Amniotic stem cell (primary cell): ENCODE measurements at regions not wholly inside any gene's neighbourhood (a gene's known extent, or its start where the extent isn't known, plus 50 kb on each side); places are given as distances from the start of the nearest gene placed in this dataset.

ENCODE experiments used
- DNase-seq: peaks from one replicate; lab custom pipeline; 2025; lab: John Stamatoyannopoulos, UW

DNA sequence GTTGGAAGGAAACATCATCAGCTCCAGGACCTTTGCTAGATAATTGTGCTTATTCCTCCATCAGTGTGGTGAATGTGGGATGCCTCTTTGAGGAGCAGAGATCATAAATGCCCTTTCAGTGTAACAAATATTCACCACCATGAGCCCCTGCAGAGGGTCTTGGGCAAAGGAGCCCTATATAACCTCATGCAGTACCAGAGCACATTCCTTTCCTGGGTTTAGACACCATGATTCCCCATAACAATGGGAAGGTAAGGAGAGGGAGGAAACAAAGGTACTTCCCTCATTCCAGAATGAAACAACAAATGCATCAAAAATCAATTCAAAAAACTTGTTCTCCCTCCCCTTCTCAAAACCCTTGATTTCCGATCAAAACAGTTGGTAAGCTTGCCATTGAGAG, 103.4 kb upstream of the PROX1 start:
- DNase-seq = no peak

DNA sequence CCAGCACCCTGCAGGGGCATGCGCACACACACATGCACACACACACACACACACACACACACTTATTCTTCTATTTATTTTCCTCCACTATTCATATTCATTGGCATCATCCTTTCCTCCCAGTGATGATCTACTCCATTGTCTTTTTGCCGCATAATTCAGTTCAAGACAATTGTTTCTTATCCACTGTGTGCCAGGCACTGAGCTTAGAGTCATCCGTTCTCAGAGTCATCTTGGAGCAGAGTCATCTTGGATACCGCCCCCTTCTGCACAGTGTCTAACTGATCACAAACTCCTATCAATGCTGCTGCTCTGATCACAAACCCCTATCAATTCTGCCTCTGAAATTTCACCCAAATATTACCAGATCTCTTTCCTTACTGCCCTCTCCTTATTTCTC, 102.8 kb upstream of the PROX1 start:
- DNase-seq = no peak

DNA sequence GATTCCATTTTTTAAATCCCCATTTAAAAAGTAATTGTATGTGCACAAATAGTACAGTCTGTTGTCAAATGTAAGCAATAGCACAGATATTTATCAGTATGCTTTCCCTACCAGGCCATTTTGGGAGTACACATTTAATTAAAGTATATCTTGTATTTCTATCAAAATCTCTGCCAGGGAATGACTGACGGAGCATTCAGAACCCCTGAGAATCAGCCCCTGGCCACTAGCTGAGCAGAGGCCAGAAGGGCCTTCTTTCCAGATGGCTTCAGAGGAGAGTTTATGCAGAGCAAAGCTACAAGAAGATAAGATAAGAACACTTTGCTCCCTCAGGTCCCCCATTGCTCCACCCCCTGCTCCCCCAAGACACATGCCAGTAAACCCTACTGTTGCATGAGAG, 99.9 kb upstream of the PROX1 start:
- DNase-seq = no peak

DNA sequence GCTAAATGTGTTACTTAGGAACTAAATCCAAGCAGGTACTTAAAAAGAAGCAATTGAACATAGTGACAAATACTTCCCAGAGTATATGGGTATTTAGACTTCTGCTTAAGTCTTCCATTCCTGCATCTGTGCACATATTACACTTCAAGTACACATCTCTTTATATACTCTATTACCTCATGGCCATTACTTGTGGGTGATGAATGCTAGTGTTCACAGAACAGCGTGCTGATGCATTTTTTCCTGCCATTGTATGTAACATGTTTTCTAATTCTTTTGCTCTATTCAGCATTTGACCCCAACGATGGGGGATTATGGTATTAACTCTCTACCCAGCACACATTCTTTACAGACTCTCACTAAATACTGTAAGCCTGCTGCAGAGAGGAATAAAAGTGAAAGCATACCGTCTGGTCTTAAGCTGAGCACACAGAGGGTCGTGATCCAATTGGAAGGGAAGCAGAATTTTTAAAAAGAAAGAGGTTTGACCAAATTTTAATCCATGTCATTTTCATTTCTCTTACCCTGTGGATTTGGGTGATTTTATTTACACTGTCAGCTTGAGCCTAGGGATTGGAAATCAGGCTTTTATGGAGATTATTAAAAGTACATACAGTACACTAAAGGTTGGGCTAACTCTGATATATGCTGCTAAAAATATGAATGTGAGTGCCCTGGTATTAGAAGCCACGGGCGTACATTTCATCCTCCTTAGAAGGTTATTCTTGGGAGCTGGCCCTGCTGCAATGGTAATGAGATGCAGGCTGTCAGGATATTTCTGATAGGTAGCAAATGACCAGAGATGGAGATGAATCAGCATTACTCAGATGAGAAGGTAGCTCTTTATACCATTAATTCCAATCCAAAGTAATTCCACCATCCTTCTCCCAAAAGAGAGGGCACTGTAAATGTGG, 95.5 kb upstream of the PROX1 start:
- DNase-seq = no peak

DNA sequence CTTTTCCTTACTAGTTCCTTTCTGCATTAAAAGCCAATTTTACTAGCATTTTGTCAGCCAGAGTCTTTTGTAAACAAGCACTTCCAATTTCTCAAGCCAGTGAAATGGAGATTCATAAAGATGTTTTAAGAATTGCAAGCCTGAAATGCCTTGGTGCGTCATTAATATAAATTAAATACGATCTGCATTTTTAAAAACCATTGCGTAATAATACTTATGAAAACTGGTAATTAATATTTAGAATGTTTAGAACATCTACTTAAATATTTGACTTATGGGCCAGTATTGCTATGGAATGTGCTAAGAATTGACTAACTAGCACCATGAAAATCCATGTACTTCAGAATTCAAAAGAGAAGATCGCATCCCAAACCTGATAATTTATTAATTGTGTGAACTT, 89.1 kb upstream of the PROX1 start:
- DNase-seq = no peak

DNA sequence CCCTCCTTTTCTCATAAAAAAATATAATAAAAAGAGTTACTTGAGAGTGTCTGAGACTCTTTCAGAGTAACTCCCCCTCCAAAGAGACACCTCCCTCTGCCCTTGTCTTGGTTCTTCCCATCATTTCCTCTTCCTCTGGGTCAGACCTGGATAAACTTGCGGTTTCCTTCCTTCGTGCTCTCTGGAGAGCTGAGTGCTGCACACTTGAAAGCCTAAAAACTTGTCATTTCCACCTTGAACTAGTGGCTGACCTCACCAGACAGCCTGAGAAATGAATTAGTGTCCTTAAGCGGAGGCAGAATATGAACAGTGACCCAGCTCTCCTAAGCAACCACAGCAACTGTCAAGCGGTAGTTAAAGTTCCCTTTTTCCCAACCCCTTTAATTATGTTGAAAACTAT, 88.4 kb upstream of the PROX1 start:
- no peak for DNase-seq

DNA sequence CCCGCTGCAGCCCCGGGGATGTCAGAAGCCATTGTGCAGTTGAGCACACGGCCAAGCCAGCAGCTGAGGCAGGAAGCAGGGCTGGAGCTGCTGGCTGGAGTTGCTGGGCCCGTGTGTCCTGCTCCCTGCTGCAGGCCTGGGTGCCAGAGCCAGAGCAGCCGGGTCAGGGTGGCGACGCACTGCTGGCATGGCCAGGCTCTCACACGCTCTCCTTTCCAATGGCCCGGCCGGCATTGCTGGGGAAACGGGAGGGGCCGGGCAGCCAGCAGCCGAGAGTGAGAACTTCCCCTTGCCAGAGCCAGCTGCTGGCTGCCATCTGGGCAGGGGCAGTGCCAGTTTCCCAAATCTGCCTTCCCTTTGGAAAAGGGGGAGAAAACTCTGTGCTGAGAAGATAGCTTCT, 82.4 kb upstream of the PROX1 start:
- no peak for DNase-seq

DNA sequence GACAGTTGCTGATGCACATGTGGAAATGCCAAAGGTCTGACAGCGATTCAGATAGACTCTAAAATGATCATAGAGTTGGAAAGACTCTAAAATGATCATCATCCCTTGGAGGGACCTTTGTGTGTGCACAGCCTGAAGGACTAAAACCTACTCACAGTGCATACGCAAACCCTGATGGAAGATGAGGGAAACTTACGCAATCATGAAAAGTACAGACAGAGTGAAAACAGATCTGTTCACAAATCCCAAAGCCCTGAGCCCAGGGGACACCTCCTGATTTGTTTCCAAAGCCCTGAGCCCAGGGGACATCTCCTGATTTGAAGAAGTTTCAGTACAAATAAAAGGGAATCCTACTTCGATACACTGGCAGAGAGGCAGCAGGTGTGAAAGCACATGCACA, 79.3 kb upstream of the PROX1 start:
- DNase-seq = no peak

DNA sequence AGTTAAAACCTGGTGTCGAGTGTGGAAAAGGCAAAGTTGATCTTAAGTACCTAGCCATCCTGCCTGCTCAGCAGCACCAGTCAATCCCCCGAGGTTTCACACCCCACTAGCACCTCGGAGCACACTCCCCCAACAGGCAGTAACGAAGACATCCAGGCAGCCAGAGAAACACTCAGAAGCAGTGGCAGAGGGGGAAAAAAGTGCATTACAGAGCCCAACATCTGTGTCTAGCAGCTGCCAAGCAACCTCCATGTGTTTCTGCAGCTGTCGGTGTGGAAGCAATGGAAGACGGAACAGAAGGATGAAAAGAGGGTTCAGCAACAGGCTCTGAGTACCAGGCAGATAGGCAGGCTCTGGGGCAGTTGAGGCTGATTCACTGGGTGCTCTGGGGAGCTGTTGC, 73.4 kb upstream of the PROX1 start:
- DNase-seq = no peak

DNA sequence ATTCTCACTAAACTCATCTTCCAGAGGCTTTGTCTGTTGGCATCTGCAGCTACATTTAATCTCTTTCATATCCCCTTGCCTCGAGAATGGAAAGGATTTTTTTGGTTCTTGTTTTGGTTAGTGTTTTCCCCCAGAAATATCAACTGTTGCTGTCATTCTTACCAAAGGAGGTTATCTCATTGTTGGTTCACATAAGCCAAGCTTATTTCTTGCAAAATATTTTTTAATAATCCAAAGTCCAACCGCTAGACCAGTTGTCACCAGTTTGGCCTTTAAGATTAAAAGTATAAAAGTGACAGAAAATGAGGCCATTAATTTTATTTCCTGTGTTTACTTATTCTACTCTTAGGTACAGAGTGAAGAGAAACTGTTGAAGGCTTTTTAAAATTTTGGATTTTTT, 66.5 kb upstream of the PROX1 start:
- DNase-seq = no peak

DNA sequence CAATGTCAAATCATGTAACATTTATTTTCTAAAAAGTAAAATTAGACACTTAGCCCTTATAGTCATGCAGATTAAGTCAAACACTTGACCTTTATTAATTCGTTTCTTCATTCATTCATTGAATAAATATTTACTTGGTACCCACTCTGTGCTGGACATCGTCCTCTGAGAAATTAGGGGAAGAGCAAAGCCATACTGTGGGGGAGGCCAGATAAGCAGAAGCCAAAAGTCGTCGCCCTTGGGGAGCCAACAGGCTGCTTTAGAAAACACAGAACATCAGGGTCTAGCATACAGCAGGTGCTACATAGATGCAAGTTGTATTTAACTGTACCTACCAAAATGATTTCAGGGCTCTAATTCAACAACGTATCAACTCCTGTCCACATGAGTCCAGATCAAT, 66.1 kb upstream of the PROX1 start:
- DNase-seq = no peak

DNA sequence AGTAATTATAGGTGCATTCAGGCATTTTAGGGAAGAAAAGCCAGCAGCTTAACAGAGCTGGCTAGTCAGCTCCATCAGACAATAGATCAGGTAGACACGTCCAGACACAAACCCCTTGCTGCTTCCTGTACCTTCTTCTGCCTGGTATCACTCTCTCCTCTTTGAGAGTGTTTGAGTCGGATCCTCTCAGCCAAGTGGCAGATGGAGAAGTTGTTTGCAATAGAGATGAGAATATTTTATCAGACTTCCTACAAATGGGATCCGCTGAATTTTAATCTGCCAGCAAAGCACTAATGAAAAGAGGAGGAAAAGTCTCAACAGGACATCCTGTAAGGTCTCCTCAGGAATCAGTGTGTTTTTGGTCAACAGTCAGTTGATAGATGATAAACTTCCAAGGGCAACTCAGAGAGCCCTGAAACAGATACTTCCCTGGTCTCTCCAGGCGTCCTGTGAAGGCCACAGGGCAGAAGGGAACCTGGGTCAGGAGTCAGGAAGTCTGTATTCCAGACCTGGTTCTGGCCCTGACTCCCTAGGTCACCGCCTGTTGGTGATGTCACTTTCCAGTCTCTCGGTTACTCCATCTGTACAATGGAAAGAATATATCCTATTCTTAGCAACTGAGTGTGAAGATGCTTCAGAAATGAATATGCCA, 62.1 kb upstream of the PROX1 start:
- no peak for DNase-seq

DNA sequence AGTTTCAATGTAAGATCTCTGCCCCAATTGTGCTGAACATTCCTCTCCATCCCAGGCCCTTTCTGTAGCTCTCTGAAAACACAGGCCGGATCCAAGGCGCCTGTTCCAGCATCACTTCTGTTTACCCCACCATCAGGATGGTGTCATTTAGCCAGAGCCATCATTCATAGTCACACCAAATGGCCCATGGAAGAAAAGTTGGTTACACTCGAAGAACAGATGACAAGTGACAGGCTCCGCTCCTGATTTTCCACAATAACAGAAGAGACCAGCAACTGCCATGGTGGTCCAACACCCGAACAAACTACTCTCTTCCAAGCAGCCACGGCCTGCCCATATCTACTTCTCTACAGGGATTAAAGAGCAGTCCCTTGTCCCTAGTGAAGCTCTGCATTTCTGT, 59.9 kb upstream of the PROX1 start:
- DNase-seq = no peak

DNA sequence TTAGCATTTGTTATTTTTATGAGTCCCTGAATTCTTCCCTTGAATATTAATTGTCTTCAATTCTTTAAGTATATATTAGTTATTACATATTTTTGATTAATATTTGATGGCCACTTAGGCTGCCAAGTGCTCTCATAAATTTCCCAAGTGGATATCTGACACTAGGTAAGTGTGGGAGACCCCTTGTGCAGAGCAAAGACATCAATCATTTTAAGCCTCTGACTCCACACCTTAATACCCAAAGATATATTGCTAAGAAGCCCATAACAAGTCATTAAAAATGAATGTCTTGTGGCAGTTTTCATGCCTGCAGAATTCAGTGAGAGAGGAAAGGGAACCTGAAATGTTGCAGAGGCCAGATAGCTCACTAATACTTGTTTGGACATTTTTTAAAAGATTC, 58.4 kb upstream of the PROX1 start:
- DNase-seq = no peak

DNA sequence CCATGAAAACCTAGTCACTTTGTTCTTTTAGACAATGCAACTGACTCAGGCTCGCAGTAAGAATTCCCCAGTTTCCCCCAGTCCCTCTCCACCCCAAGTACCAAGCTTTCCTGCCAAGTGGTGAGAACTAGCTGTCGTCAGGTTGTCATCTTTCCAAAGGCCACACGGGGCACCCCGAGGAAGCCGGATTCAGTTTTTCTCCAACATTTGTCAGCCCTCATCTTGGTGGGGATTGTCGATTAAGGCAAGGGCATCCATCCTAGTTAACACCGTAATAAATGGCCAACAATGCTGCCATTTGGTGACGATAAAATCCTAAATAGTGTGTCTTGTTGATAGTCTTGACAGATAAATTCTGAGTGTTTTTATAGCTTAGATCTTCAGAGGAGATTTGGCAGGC, 55.9 kb upstream of the PROX1 start:
- no peak for DNase-seq

DNA sequence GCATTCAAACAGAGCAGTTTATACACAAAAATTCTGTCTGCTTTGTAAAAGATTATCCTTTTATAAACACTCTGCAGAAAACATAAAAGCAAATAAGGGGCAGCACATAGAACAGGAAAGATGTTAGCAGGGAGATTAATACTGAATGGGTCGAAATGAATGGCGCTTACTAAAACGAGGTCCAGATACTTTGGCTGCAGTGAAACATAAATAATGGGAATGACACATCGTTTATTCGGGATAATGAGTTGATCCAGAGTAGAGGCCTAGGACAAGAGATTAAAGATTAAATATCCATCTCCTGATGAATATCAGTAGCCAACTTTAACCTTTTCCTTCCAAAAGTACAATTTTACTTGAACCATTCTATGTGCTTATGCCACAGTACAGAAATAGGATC, 54.4 kb upstream of the PROX1 start:
- DNase-seq = no peak

DNA sequence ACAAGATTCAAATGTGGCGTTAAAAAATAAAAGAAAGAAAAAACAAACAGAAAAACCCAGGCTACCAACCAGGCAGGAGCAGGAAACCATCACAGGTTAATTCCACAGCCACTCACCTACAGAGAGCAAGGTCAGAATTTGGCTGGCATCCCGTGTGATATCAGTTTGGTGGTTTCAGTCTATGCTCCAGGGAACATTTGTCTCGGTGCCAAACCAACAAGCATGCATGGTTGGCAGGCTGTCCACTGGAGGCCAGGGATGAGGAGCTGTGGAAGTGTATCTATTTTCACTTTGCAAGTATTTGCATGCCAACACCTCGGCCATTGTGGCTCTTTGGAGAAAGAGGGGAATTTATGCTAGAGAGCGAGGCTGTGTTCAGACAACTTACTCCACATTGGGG, 53.1 kb upstream of the PROX1 start:
- DNase-seq = no peak

DNA sequence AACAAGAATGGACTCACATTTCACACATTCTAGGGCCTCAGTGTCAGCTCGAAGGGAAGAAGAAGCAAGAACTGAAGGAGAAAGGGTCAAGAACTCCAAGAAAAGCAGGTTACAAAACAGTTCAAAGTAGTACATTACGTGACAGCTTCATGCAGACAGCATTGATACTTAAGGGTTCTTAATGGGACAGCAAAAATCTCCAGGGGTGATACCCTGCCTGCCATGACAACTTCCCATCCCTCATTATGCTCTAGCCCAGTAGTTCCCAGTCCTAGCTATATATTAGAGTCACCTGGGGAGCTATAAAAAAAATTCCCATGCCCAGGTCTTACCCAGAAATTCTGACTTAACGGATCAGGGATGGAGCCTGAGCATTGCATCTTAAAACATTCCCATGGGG, 51.2 kb upstream of the PROX1 start:
- no peak for DNase-seq
